ENCODE measurements at regions not wholly inside any gene's neighbourhood (a gene's known extent, or its start where the extent isn't known, plus 50 kb on each side); places are given as distances from the start of the nearest gene placed in this dataset.

DNA sequence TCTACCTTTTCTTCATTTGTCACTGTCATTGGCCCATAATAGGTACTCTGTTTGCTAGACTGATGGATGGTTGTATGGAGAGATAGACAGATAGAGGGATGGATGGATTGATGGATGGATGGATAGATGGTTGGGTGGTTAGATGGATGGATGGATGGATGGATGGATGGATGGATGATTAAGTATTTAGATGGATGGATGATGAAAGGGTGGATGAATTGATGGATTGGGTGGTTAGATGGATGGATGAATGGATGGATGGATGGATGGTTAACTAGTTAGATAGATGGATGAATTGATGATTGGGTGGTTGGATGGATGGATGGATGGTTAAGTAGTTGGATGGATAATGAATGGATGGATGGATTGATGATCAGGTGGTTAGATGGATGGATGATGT, 334.7 kb upstream of the AUTS2 start:
- no peaks in the 10 kb centered on the region for H3K79me2 ChIP-seq (ENCODE audit: control insufficient read depth, insufficient read depth, low read length)
- H3K9me3 ChIP-seq (ENCODE audit: control insufficient read depth, insufficient read depth, low read depth, low read length) = no peaks in the 10 kb centered on the region
- no peaks in the 10 kb centered on the region for H4K20me1 ChIP-seq (ENCODE audit: control insufficient read depth, extremely low read depth, insufficient read depth, low read length)
- no peak overlapping the region for H3K9ac ChIP-seq (ENCODE audit: insufficient read depth, low read length)
- no peaks in the 10 kb centered on the region for H3K36me3 ChIP-seq (ENCODE audit: control insufficient read depth, insufficient read depth, low read length)
- no peak overlapping the region for H3K4me3 ChIP-seq (replicated peaks in 1 of 4; ENCODE audit: control extremely low read depth in 1 of 4, insufficient read depth in 1 of 4, low read depth in 3 of 4, low read length in 4 of 4)
- H3K27me3 ChIP-seq (ENCODE audit: control insufficient read depth, insufficient read depth, low read length) = no peaks in the 10 kb centered on the region
- H2AFZ ChIP-seq (ENCODE audit: low read length) = no peak overlapping the region
- H3K4me1 ChIP-seq (ENCODE audit: control insufficient read depth, extremely low read depth, insufficient read depth, low read length) = no peaks in the 10 kb centered on the region
- no peak for TF ChIP-seq EZH2 (IDR thresholded peaks at IDR 0.05; ENCODE audit: low read length, missing control alignments)
- TF ChIP-seq, protein P1, sequence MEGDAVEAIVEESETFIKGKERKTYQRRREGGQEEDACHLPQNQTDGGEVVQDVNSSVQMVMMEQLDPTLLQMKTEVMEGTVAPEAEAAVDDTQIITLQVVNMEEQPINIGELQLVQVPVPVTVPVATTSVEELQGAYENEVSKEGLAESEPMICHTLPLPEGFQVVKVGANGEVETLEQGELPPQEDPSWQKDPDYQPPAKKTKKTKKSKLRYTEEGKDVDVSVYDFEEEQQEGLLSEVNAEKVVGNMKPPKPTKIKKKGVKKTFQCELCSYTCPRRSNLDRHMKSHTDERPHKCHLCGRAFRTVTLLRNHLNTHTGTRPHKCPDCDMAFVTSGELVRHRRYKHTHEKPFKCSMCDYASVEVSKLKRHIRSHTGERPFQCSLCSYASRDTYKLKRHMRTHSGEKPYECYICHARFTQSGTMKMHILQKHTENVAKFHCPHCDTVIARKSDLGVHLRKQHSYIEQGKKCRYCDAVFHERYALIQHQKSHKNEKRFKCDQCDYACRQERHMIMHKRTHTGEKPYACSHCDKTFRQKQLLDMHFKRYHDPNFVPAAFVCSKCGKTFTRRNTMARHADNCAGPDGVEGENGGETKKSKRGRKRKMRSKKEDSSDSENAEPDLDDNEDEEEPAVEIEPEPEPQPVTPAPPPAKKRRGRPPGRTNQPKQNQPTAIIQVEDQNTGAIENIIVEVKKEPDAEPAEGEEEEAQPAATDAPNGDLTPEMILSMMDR (conservative IDR thresholded peaks at IDR 0.05 in 1 of 2, IDR thresholded peaks at IDR 0.05 in 1 of 2; ENCODE audit: low read depth in 1 of 2, low read length in 2 of 2) = no peak
- DNase-seq (ENCODE audit: low read depth in 2 of 2) = no peak
- H3K4me2 ChIP-seq (ENCODE audit: extremely low read depth, insufficient read depth, low read length) = no peak overlapping the region
- no peak overlapping the region for H3K27ac ChIP-seq (ENCODE audit: insufficient read depth, low read length)

DNA sequence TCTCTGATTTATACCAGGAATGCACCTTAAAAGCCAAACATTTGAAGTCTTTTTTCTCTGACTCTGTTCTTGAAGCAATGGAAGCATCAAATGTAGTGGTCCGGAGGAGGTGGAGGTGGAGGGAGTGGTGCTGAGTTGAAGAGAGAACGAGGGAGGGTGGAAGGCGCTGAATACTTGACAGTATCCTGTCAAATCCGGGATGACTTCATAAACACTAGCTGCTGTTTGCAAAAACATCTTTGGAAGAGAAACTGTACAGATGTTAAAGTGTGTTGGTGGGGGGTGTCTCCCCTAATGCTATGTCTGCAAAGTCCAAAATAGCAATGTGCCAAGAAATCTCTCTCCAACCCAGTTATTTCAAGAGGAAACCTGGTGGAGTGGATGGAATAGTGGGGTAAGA, 328.5 kb upstream of the AUTS2 start:
- Histone ChIP-seq H3K4me3 (replicated peaks in 1 of 4; ENCODE audit: control extremely low read depth in 1 of 4, insufficient read depth in 1 of 4, low read depth in 3 of 4, low read length in 4 of 4) (no peak overlapping the region), H3K4me1 (ENCODE audit: control insufficient read depth, extremely low read depth, insufficient read depth, low read length) (no peaks in the 10 kb centered on the region)
- TF ChIP-seq, protein P1 (conservative IDR thresholded peaks at IDR 0.05 in 1 of 2, IDR thresholded peaks at IDR 0.05 in 1 of 2; ENCODE audit: low read depth in 1 of 2, low read length in 2 of 2) = no peak
- TF ChIP-seq EZH2 (IDR thresholded peaks at IDR 0.05; ENCODE audit: low read length, missing control alignments) = no peak

DNA sequence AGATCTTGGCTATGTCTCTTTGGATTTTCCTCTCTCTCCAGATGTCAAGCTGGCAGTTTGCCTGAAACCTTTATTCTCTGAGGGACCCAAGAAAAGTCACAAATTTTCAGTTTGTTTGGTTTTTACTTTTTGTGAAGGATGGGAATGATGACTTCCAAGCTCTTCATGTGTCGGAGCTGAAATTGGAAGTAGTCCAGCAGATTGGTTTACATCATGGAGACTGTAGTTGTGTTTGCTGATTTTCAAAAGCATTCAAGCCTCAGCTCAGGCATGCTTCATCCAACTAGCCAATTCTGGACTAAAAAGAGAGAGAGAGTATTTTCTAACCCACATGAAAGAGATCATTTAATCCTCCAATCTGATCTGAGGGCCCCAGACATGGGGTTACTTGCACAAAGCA, 326.2 kb upstream of the AUTS2 start:
- Histone ChIP-seq H3K4me3 (replicated peaks in 1 of 4; ENCODE audit: control extremely low read depth in 1 of 4, insufficient read depth in 1 of 4, low read depth in 3 of 4, low read length in 4 of 4) (no peak overlapping the region), H3K27ac (ENCODE audit: insufficient read depth, low read length) (no peak overlapping the region), H3K27me3 (ENCODE audit: control insufficient read depth, insufficient read depth, low read length) (no peaks in the 10 kb centered on the region), H3K36me3 (ENCODE audit: control insufficient read depth, insufficient read depth, low read length) (no peaks in the 10 kb centered on the region), H3K4me2 (ENCODE audit: extremely low read depth, insufficient read depth, low read length) (no peak overlapping the region), H2AFZ (ENCODE audit: low read length) (no peak overlapping the region), H3K9ac (ENCODE audit: insufficient read depth, low read length) (no peak overlapping the region), H3K4me1 (ENCODE audit: control insufficient read depth, extremely low read depth, insufficient read depth, low read length) (no peaks in the 10 kb centered on the region), H4K20me1 (ENCODE audit: control insufficient read depth, extremely low read depth, insufficient read depth, low read length) (no peaks in the 10 kb centered on the region), H3K9me3 (ENCODE audit: control insufficient read depth, insufficient read depth, low read depth, low read length) (no peaks in the 10 kb centered on the region), H3K79me2 (ENCODE audit: control insufficient read depth, insufficient read depth, low read length) (no peaks in the 10 kb centered on the region)
- DNase-seq (ENCODE audit: low read depth in 2 of 2) = peak in 1 of 2 donors; percentile 5
- no peak for TF ChIP-seq EZH2 (IDR thresholded peaks at IDR 0.05; ENCODE audit: low read length, missing control alignments)
- TF ChIP-seq, protein P1 (conservative IDR thresholded peaks at IDR 0.05 in 1 of 2, IDR thresholded peaks at IDR 0.05 in 1 of 2; ENCODE audit: low read depth in 1 of 2, low read length in 2 of 2) = no peak

More for the DNA sequence above, 328.5 kb upstream of the AUTS2 start:
- Histone ChIP-seq H3K27me3 (ENCODE audit: control insufficient read depth, insufficient read depth, low read length) (no peaks in the 10 kb centered on the region), H3K36me3 (ENCODE audit: control insufficient read depth, insufficient read depth, low read length) (no peaks in the 10 kb centered on the region), H3K9ac (ENCODE audit: insufficient read depth, low read length) (no peak overlapping the region), H3K27ac (ENCODE audit: insufficient read depth, low read length) (no peak overlapping the region), H3K79me2 (ENCODE audit: control insufficient read depth, insufficient read depth, low read length) (no peaks in the 10 kb centered on the region), H3K4me2 (ENCODE audit: extremely low read depth, insufficient read depth, low read length) (no peak overlapping the region), H3K9me3 (ENCODE audit: control insufficient read depth, insufficient read depth, low read depth, low read length) (no peaks in the 10 kb centered on the region), H2AFZ (ENCODE audit: low read length) (no peak overlapping the region), H4K20me1 (ENCODE audit: control insufficient read depth, extremely low read depth, insufficient read depth, low read length) (no peaks in the 10 kb centered on the region)
- DNase-seq (ENCODE audit: low read depth in 2 of 2) = no peak

Data from fibroblast of lung (primary cell).